B cell (primary cell): ENCODE measurements at regions not wholly inside any gene's neighbourhood (a gene's known extent, or its start where the extent isn't known, plus 50 kb on each side); places are given as distances from the start of the nearest gene placed in this dataset.

Source experiments
- ATAC-seq: fragments of 200-7000 bp; cut with Tn5 transposase; one replicate; pipeline ENCODE4 v1.10.0; 2021; ENCODE audit warnings: low read depth, mild to moderate bottlenecking, moderate number of reproducible peaks, moderate library complexity
- CTCF ChIA-PET: fragments of 350-600 bp; sonication (Branson Sonifier 250); formaldehyde crosslinking; loops from one replicate; lab custom pipeline; 2021; ENCODE audit warnings: antibody characterized with exemption, inconsistent platforms; lab: Charles Lee
- POLR2A ChIA-PET: fragments of 350-600 bp; sonication (Branson Sonifier 250); formaldehyde crosslinking; loops from one replicate; lab custom pipeline; 2021; ENCODE audit warnings: antibody characterized with exemption; lab: Charles Lee
- DNase-seq: peaks from one replicate; pipeline ENCODE4 v3.0.0; 2013
- H2AFZ ChIP-seq: 2 replicates; pipeline ENCODE4 v1.6.1; 2012; ENCODE audit warnings: mild to moderate bottlenecking, low read depth, low read length; ENCODE audit not compliant: insufficient read depth, poor library complexity, severe bottlenecking
- H3K27ac ChIP-seq, 2 donors: 1 replicate in 1 of 2; 2 replicates in 1 of 2; pipeline ENCODE4 v1.5.1; 2012 to 2013; ENCODE audit warnings: low read length in 2 of 2, mild to moderate bottlenecking in 2 of 2, moderate library complexity in 1 of 2
- H3K27me3 ChIP-seq, 4 experiments: fragments of 200-600 bp in 1 of 4; sonication (generic) in 1 of 4; replicated peaks in 1 of 4; 1 replicate in 2 of 4; 2 replicates in 2 of 4; pipeline versions ENCODE4 v1.6.1 to v1.7.0; 2013 to 2016; ENCODE audit warnings: low read length in 3 of 4, mild to moderate bottlenecking in 2 of 4, mixed read lengths in 1 of 4, moderate library complexity in 1 of 4; ENCODE audit not compliant: insufficient read depth in 4 of 4, control insufficient read depth in 3 of 4; ENCODE audit errors: control extremely low read depth in 1 of 4
- H3K36me3 ChIP-seq, 2 experiments: replicated peaks in 1 of 2; 1 replicate in 1 of 2; 2 replicates in 1 of 2; pipeline versions ENCODE4 v1.6.1 to v1.7.1; 2013; ENCODE audit warnings: low read length in 1 of 2; ENCODE audit not compliant: insufficient read depth in 2 of 2, control insufficient read depth in 1 of 2; ENCODE audit errors: control extremely low read depth in 1 of 2, extremely low read depth in 1 of 2
- H3K4me1 ChIP-seq, 2 donors: fragments of 200-600 bp in 1 of 2; sonication (generic) in 1 of 2; 1 replicate in 1 of 2; 2 replicates in 1 of 2; pipeline versions ENCODE4 v1.5.1 to v1.6.1; 2013 to 2017; ENCODE audit warnings: low read length in 2 of 2; ENCODE audit not compliant: control insufficient read depth in 2 of 2, insufficient read depth in 2 of 2
- H3K4me2 ChIP-seq: replicated peaks from 2 replicates; pipeline ENCODE3; 2012; ENCODE audit warnings: mild to moderate bottlenecking, low read depth, low read length; ENCODE audit not compliant: poor library complexity, severe bottlenecking
- H3K4me3 ChIP-seq, 5 experiments: fragments of 200-600 bp in 1 of 5; sonication (generic) in 1 of 5; 1 replicate in 3 of 5; 2 replicates in 2 of 5; pipeline versions ENCODE4 v1.5.1 to v1.7.0; 2011 to 2016; ENCODE audit warnings: low read length in 4 of 5, mild to moderate bottlenecking in 4 of 5, low read depth in 2 of 5, control low read depth in 1 of 5, moderate library complexity in 1 of 5; ENCODE audit not compliant: insufficient read depth in 1 of 5; ENCODE audit errors: control extremely low read depth in 1 of 5, extremely low read depth in 1 of 5
- H3K79me2 ChIP-seq: fragments of 200-600 bp; sonication (generic); one replicate; pipeline ENCODE4 v1.6.0; 2016; ENCODE audit warnings: low read length; ENCODE audit not compliant: control insufficient read depth, insufficient read depth
- H3K9ac ChIP-seq: fragments of 200-600 bp; sonication (generic); 2 replicates; pipeline ENCODE4 v1.6.1; 2017; ENCODE audit warnings: mild to moderate bottlenecking, low read length, moderate library complexity
- H3K9me3 ChIP-seq, 3 donors: one replicate each; pipeline versions ENCODE4 v1.6.1 to v1.7.1; 2013; ENCODE audit warnings: low read length in 2 of 3; ENCODE audit not compliant: control insufficient read depth in 2 of 3, insufficient read depth in 1 of 3; ENCODE audit errors: control extremely low read depth in 1 of 3
- H4K20me1 ChIP-seq: 2 replicates; pipeline ENCODE4 v1.6.0; 2012; ENCODE audit warnings: mild to moderate bottlenecking, low read length; ENCODE audit not compliant: insufficient read depth, control insufficient read depth, poor library complexity, severe bottlenecking
- H3K27ac Mint-ChIP-seq: one replicate; pipeline ENCODE4 v1.8.0; 2021; ENCODE audit warnings: mixed read lengths
- H3K27me3 Mint-ChIP-seq: one replicate; pipeline ENCODE4 v1.8.0; 2021; ENCODE audit warnings: mixed read lengths
- H3K4me1 Mint-ChIP-seq: one replicate; pipeline ENCODE4 v1.8.0; 2021; ENCODE audit warnings: mixed read lengths
- H3K4me3 Mint-ChIP-seq: one replicate; pipeline ENCODE4 v1.8.0; 2021; ENCODE audit warnings: mixed read lengths
- H3K9me3 Mint-ChIP-seq: one replicate; pipeline ENCODE4 v1.8.0; 2022; ENCODE audit warnings: mixed read lengths; ENCODE audit not compliant: insufficient read depth
- EZH2 ChIP-seq: IDR thresholded peaks from 2 replicates; pipeline ENCODE4 v1.6.1; 2012; ENCODE audit warnings: borderline replicate concordance, low read depth, mild to moderate bottlenecking, moderate library complexity, low read length; ENCODE audit not compliant: insufficient read depth, poor library complexity, severe bottlenecking
- WGBS: methylation state at CpG from one replicate; pipeline ENCODE4 v1.1.5; 2013; ENCODE audit warnings: missing lambda C conversion rate; ENCODE audit not compliant: insufficient coverage; 5-methylcytosine and 5-hydroxymethylcytosine counted together
- intact Hi-C: fragments of 100-400 bp; cut with micrococcal nuclease; formaldehyde crosslinking; loops from one replicate; pipeline ENCODE4 v1.10.0; 2022
- TF ChIP-seq, protein P1 (sequence below): fragments of 200-600 bp; IDR thresholded peaks from one replicate; pipeline ENCODE4 v1.8.0; 2022; ENCODE audit warnings: antibody characterized with exemption, mild to moderate bottlenecking

GRCh38 chr5:2183154-2184025 lies 300.7 kb upstream of the IRX4 start:
- WGBS = 74% methylated on average over 16 of the region's 17 CpGs
- H3K79me2 ChIP-seq = no peaks in the 10 kb centered on the region
- no peak overlapping the region for H3K4me3 ChIP-seq
- no peaks in the 10 kb centered on the region for H4K20me1 ChIP-seq
- no peaks in the 10 kb centered on the region for H3K36me3 ChIP-seq
- intact Hi-C loops = no loop called here
- ATAC-seq = no peak
- H3K27me3 Mint-ChIP-seq = no peaks in the 10 kb centered on the region
- DNase-seq = no peak
- no peak overlapping the region for H3K4me2 ChIP-seq
- H2AFZ ChIP-seq = no peak overlapping the region
- H3K4me1 Mint-ChIP-seq = no peaks in the 10 kb centered on the region
- no peaks in the 10 kb centered on the region for H3K9me3 Mint-ChIP-seq
- no peak overlapping the region for H3K4me3 Mint-ChIP-seq
- CTCF ChIA-PET = no interaction called here
- H3K27ac Mint-ChIP-seq = no peak overlapping the region
- H3K9me3 ChIP-seq = peaks cover 0 to 26% (median 0%) of the 10 kb centered on the region in 3 donors
- H3K27me3 ChIP-seq = no peaks in the 10 kb centered on the region
- POLR2A ChIA-PET = no interaction called here
- no peak overlapping the region for H3K27ac ChIP-seq
- H3K4me1 ChIP-seq = no peaks in the 10 kb centered on the region
- H3K9ac ChIP-seq = no peak overlapping the region
- TF ChIP-seq, protein P1, sequence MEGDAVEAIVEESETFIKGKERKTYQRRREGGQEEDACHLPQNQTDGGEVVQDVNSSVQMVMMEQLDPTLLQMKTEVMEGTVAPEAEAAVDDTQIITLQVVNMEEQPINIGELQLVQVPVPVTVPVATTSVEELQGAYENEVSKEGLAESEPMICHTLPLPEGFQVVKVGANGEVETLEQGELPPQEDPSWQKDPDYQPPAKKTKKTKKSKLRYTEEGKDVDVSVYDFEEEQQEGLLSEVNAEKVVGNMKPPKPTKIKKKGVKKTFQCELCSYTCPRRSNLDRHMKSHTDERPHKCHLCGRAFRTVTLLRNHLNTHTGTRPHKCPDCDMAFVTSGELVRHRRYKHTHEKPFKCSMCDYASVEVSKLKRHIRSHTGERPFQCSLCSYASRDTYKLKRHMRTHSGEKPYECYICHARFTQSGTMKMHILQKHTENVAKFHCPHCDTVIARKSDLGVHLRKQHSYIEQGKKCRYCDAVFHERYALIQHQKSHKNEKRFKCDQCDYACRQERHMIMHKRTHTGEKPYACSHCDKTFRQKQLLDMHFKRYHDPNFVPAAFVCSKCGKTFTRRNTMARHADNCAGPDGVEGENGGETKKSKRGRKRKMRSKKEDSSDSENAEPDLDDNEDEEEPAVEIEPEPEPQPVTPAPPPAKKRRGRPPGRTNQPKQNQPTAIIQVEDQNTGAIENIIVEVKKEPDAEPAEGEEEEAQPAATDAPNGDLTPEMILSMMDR = no peak
- TF ChIP-seq EZH2 = no peak

GRCh38 chr5:2182020-2182419 lies 299.3 kb upstream of the IRX4 start:
- H3K4me3 ChIP-seq = no peak overlapping the region
- no peak overlapping the region for H3K27ac ChIP-seq
- no peaks in the 10 kb centered on the region for H3K27me3 ChIP-seq
- H3K4me3 Mint-ChIP-seq = no peak overlapping the region
- H4K20me1 ChIP-seq = no peaks in the 10 kb centered on the region
- ATAC-seq (no peak), DNase-seq (no peak)
- no peaks in the 10 kb centered on the region for H3K4me1 Mint-ChIP-seq
- WGBS = 87% methylated on average over 5 of the region's 5 CpGs
- H3K27ac Mint-ChIP-seq = no peak overlapping the region
- POLR2A ChIA-PET = no interaction called here
- H3K9me3 ChIP-seq = peaks cover 0 to 29% (median 0%) of the 10 kb centered on the region in 3 donors
- no peaks in the 10 kb centered on the region for H3K4me1 ChIP-seq
- H2AFZ ChIP-seq = no peak overlapping the region
- TF ChIP-seq, protein P1 = no peak
- TF ChIP-seq EZH2 = no peak
- no peaks in the 10 kb centered on the region for H3K9me3 Mint-ChIP-seq
- no peaks in the 10 kb centered on the region for H3K79me2 ChIP-seq
- no peaks in the 10 kb centered on the region for H3K36me3 ChIP-seq
- H3K9ac ChIP-seq = no peak overlapping the region
- no peaks in the 10 kb centered on the region for H3K27me3 Mint-ChIP-seq
- intact Hi-C loops = no loop called here
- no peak overlapping the region for H3K4me2 ChIP-seq
- CTCF ChIA-PET = no interaction called here
